HG02943 (cell line): ENCODE measurements at regions not wholly inside any gene's neighbourhood (a gene's known extent, or its start where the extent isn't known, plus 50 kb on each side); places are given as distances from the start of the nearest gene placed in this dataset.
"Not testable (repeated sequence)": the region's sequence is repeated elsewhere in the genome, so short reads cannot be mapped to it uniquely, and the experiment has no call there.

Source experiments
- ATAC-seq: cut with Tn5 transposase; IDR thresholded peaks from one replicate; pipeline ENCODE4 v1.9.1; 2021; ENCODE audit warnings: mild to moderate bottlenecking, low read depth, moderate library complexity; ENCODE audit not compliant: unreplicated experiment

DNA sequence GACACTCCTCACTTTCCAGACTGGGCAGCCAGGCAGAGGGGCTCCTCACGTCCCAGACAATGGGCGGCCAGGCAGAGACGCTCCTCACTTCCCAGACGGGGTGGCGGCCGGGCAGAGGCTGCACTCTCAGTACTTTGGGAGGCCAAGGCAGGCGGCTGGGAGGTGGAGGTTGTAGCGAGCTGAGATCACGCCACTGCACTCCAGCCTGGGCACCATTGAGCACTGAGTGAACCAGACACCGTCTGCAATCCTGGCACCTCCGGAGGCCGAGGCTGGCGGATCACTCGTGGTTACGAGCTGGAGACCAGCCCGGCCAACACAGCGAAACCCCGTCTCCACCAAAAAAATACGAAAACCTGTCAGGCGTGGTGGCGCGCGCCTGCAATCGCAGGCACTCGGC lies 134.1 kb upstream of the BOD1L1 start:
- ATAC-seq: not testable (repeated sequence)

GRCh38 chr4:13762130-13762529 lies 134.6 kb upstream of the BOD1L1 start:
- ATAC-seq: no peak

- ATAC-seq: no peak
Measured at GRCh38 chr4:13763707-13764106, 136.2 kb upstream of the BOD1L1 start.

GRCh38 chr4:13765539-13765938 lies 138.0 kb upstream of the BOD1L1 start:
- ATAC-seq: no peak

DNA sequence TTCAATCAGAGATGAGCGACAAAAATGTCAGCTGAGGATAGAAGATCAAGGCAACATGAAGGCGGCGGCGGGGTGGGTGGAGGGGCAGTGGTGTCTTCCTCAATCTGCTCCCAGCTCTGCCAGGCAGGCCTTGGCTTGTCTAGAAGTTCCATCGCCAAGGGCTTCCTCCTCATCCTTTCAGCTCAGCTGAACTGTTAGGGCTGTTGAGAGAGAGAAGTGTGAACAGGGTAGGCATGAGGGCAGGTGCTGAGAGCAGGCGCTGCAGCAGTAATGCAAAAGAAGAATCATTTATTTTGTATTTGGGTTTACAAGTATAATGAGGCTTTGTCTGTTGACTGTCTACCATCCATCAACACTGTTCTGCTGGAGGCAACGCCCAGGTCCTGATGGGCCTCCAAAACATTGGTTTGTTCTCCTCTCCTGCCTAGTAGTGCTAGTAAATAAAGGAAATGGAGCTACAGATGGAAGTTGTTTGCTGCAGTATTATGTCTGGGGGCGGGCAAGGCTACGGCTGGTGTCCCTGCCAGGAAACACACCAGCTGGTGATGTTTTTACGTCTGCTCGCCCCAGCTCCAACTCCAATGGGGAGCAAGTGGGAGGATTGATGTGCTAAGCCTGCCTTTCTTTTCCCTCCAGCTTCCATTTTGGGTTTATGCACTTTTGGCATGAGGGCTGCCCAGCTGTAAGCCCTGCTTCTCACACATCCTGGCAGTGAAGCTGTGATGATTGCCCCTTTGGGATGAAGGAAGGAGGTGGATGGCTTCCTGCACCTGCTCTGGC lies 139.4 kb upstream of the BOD1L1 start:
- ATAC-seq: no peak

DNA sequence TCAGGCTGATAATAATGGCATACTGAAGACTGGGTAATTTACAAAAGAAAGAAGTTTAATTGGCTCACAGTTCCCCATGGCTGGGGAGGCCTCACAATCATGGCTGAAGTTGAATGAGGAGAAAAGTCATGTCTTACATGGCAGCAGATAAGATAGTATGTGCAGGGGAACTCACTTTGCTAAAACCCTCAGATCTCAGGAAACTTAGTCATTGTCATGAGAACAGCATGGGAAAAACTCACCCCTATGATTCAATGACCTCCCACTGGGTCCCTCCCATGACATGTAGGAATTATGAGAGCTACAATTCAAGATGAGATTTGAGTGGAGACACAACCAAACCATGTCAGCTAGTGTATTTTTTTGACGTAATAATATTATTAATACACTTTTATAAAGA lies 149.8 kb upstream of the BOD1L1 start:
- no peak for ATAC-seq

- no peak for ATAC-seq
Measured at GRCh38 chr4:13778367-13778766, 150.8 kb upstream of the BOD1L1 start.

GRCh38 chr4:13782231-13782630 lies 154.7 kb upstream of the BOD1L1 start:
- no peak for ATAC-seq

GRCh38 chr4:13783800-13784411 lies 156.4 kb upstream of the BOD1L1 start:
- ATAC-seq: no peak

DNA sequence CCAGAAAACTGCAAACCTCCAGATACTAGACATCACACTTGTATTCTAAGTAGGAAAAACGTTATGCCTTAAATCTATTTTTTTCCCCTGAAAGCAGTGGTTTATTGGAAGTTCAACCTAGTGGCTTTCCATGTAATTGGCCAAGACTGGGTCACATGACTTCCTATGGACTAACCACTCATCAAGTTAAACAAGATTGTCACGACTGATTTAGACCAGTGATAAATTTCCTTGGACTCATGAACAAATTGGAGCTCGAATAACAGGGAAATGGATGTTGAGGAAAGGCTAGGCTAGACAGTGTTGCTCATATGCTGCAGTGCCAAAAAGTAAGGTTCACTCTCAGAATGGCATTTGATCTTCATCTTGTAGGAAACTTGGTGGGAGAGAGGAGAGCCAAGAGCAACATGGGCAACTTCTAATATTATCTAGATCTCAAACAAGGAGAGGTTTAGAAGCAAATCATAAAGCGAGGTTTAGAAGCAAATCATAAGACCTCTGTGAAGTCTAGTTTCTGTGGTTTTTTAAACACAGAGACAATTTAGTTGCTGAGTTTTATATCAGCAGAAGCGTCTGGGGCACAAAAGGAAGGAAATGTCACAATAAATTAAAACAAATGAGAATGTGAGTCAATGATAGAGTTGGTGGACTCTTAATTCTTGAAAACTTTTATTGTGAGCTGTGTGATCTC lies 165.6 kb upstream of the BOD1L1 start:
- ATAC-seq: no peak

- no peak for ATAC-seq
Measured at GRCh38 chr4:13794819-13795565, 167.5 kb upstream of the BOD1L1 start.

- ATAC-seq: no peak
Measured at GRCh38 chr4:13797061-13797460, 169.5 kb upstream of the BOD1L1 start.

DNA sequence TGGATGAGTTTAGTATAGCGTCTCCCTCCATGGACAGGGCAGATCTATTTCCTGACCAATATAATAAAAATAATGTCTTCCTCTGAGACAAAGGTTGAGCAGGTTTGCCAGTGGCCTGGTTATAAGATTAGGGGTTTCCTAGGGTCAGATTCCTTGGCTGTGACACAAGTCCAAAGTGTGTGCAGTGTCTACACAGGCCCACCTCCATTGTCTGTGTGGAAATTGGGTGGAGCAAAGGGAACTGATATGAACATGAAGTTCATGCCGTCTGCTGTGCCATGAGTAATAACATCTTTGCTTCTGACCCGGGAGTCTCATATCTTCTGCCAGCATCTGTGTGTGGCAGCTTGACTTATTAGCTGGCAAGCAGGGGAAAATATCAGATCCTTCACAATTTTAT lies 187.7 kb upstream of the BOD1L1 start:
- no peak for ATAC-seq

- no peak for ATAC-seq
Measured at GRCh38 chr4:13816472-13816871, 188.9 kb upstream of the BOD1L1 start.

GRCh38 chr4:13821522-13821921 lies 194.0 kb upstream of the BOD1L1 start:
- ATAC-seq: no peak

GRCh38 chr4:13825822-13826221 lies 198.3 kb upstream of the BOD1L1 start:
- ATAC-seq: not testable (repeated sequence)

DNA sequence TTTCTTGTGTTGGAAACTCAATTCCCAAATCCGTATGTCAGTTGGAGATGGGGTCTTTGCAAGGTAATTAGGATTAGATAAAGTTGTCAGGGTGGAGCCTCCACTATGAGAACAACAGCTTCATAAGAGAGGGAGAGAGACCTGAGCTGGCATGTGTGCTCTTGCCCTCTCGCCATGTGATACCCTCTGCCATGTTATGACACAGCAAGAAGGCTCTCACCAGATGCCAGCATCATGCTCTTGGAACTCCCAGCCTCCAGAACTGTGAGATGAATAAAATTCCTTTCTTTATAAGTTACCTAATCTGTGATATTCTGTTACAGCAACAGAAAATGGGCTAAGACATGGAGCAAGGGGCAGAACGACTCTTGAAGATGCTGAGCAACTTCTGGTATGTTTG lies 201.9 kb upstream of the BOD1L1 start:
- no peak for ATAC-seq

DNA sequence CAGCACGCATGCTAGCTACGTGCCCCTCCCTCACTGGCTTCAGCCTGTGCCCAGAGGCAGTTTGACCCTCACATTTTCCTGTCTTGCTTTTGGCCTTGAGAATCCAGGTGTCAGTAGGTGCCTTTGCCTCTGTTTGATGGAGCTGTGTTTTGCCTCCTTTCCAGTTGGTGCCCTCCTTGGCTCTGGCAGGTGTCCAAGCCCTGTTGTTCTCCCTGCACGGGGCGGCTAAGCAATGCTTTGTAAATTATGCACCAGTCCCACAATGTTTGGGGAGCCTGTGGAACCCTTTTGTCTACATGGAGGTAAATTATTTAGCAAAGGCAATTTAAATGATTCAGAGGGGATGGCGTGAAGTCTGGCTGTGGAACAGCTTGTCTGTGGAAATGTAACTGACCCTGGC lies 202.9 kb upstream of the BOD1L1 start:
- no peak for ATAC-seq

DNA sequence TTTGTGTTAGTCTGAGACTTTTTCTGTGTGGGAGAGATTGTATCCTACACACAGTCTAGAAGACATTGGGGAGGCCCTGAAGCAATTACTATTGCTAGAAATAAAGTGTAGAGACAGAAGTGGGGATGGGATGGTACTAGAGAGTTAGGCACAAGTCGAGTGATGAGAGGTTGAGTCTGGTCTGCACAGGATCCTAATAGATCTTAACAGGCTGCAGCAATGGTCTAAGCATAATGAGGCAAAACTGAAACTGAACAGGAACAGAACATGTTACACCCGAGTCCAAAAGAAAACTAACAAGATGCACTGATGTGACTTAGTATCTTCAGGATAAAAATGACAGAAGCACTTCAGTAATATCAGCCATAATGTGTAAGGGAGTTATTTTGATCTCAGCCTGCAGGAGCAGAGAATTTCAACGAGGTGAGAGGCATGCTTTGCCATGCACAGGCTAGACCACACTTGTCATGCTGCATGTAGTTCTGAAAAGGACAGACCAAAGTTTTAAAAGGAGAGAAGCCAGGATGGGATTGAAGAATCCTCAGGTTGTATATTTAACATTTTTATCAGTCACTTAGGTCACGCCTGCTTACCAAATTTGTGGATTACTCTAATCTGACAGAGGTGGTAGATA lies 205.8 kb upstream of the BOD1L1 start:
- no peak for ATAC-seq
